Karpas-422 (cell line): ENCODE measurements at regions not wholly inside any gene's neighbourhood (a gene's known extent, or its start where the extent isn't known, plus 50 kb on each side); places are given as distances from the start of the nearest gene placed in this dataset.

ENCODE experiments used
- DNase-seq: peaks from one replicate; pipeline ENCODE4 v3.0.0-alpha.2; 2015
- H2AFZ ChIP-seq: fragments of 200-600 bp; sonication (generic); 2 replicates; pipeline ENCODE4 v1.6.1; 2014; ENCODE audit warnings: antibody characterized with exemption, low read length, mixed read lengths
- H3K27ac ChIP-seq: fragments of 200-600 bp; sonication (generic); 2 replicates; pipeline ENCODE4 v1.5.1; 2014; ENCODE audit warnings: mild to moderate bottlenecking, low read length, moderate library complexity
- H3K27me3 ChIP-seq: fragments of 200-600 bp; sonication (generic); 2 replicates; pipeline ENCODE4 v1.6.1; 2014; ENCODE audit warnings: low read length, mixed read lengths
- H3K36me3 ChIP-seq: fragments of 200-600 bp; sonication (generic); 2 replicates; pipeline ENCODE4 v1.6.1; 2014; ENCODE audit warnings: low read length, mixed read lengths; ENCODE audit not compliant: insufficient read depth
- H3K4me1 ChIP-seq: fragments of 200-600 bp; sonication (generic); 2 replicates; pipeline ENCODE4 v1.6.1; 2014; ENCODE audit warnings: mild to moderate bottlenecking, low read length, mixed read lengths
- H3K4me2 ChIP-seq: fragments of 200-600 bp; sonication (generic); 2 replicates; pipeline ENCODE4 v1.6.1; 2014; ENCODE audit warnings: low read length, low read depth, mild to moderate bottlenecking; ENCODE audit not compliant: poor library complexity, severe bottlenecking
- H3K4me3 ChIP-seq: fragments of 200-600 bp; sonication (generic); 2 replicates; pipeline ENCODE4 v1.5.1; 2014; ENCODE audit warnings: mild to moderate bottlenecking, antibody characterized with exemption, low read length, mixed read lengths
- H3K79me2 ChIP-seq: fragments of 200-600 bp; sonication (generic); 2 replicates; pipeline ENCODE4 v1.6.1; 2014; ENCODE audit warnings: mild to moderate bottlenecking, low read length, mixed read lengths
- H3K9ac ChIP-seq: fragments of 200-600 bp; sonication (generic); 2 replicates; pipeline ENCODE4 v1.6.0; 2014; ENCODE audit warnings: low read length
- H3K9me2 ChIP-seq: fragments of 200-600 bp; sonication (generic), shearing (Covaris generic); replicated peaks from 2 replicates; pipeline ENCODE4 v1.6.0; 2014; ENCODE audit warnings: mild to moderate bottlenecking, low read length, moderate library complexity; ENCODE audit not compliant: insufficient read depth
- H3K9me3 ChIP-seq: fragments of 300-700, 200-600 bp; sonication (generic); 2 replicates; pipeline ENCODE4 v1.6.1; 2014; ENCODE audit warnings: low read length, mixed read lengths
- H4K20me1 ChIP-seq: fragments of 200-600 bp; sonication (generic); 2 replicates; pipeline ENCODE4 v1.6.1; 2014; ENCODE audit warnings: mild to moderate bottlenecking, antibody characterized with exemption, low read length, low read depth; ENCODE audit not compliant: insufficient read depth

DNA sequence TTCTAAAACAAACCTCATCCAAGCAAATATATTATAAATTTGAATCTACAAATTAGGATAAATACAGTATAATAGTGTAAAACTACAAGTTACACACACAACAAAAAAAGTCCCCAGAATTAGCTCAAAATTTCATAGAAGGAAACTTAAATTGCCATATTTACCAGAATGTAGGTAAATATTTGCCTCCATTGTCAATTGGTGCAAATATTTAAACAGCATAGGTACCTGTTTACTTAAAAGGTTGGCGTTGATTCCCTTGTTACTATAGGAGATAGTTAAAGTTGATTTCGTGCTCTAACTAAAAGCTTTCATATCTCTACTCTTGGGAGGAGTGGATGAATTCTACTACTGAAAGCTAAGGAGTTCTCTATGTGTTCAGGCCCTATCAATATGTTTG, 111.6 kb upstream of the TENT5A start:
- Histone ChIP-seq H2AFZ (no peak overlapping the region), H3K27me3 (no peaks in the 10 kb centered on the region), H3K9ac (no peak overlapping the region), H3K4me2 (no peak overlapping the region), H3K79me2 (no peaks in the 10 kb centered on the region), H3K4me3 (no peak overlapping the region), H3K4me1 (no peaks in the 10 kb centered on the region), H3K36me3 (no peaks in the 10 kb centered on the region), H3K9me3 (no peaks in the 10 kb centered on the region), H3K27ac (no peak overlapping the region), H4K20me1 (no peaks in the 10 kb centered on the region), H3K9me2 (no peaks in the 10 kb centered on the region)
- DNase-seq = no peak

DNA sequence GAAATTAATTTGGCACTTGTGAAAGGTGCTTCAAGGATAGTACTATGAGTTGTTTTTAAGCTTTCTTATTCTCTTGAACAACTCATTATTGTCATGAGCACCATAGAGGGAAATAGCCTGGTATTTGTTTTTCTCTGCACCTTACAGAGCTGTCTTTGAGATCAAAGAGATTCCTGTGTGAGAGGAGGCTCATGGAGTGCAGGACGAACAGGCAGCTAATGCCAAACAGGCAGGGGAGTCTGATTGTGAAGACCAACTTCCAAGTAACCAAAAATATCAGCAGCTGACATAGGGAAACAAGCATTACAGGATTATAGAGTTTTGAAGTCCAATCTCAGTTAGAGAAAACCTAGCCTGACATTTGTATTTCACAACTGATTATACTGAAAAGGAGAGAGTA, 110.6 kb upstream of the TENT5A start:
- Histone ChIP-seq H2AFZ (no peak overlapping the region), H3K9ac (no peak overlapping the region), H3K4me1 (no peaks in the 10 kb centered on the region), H3K4me2 (no peak overlapping the region), H3K9me2 (no peaks in the 10 kb centered on the region), H3K27ac (no peak overlapping the region), H3K36me3 (no peaks in the 10 kb centered on the region), H3K79me2 (no peaks in the 10 kb centered on the region), H4K20me1 (no peaks in the 10 kb centered on the region), H3K4me3 (no peak overlapping the region), H3K27me3 (no peaks in the 10 kb centered on the region), H3K9me3 (no peaks in the 10 kb centered on the region)
- DNase-seq = no peak

DNA sequence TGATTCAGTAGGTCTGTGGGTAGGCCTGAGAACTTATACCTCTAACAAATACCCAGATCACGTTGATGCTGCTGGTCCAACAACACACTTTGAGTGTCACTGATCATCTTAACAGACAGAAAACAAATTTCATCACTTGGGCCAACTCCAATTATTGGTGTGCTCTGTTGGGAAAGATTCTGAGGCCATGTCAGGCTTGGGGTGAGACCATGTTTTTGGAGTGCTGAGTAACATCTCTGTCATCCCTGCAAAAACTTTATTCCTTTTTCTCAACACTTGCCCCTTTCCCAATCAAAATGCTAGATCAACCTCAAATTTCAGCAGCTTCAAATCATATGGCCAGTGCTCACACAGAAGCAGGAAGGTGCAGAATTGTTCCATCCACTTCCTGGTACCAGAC, 108.8 kb upstream of the TENT5A start:
- Histone ChIP-seq H3K27me3 (no peaks in the 10 kb centered on the region), H2AFZ (no peak overlapping the region)

DNA sequence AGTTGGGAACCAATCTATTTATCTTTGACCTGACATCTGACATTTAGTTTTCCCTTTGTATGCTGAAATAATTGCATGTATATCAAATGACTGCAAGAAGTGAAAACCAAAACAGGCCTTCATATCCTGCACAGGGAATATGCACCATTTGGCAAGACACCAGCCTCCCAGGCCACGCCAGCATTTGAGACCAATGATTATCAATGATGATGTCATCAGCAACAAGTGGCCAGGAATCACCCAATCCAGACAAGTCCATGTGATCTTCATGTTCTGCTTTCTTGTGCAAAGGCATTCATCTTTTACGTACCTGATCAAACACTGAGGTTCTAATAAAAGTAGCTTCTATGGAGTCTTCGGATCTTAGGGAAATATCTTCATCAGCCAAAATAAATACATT, 107.4 kb upstream of the TENT5A start:
- Histone ChIP-seq H3K27ac (no peak overlapping the region), H4K20me1 (no peaks in the 10 kb centered on the region), H3K4me1 (no peaks in the 10 kb centered on the region), H3K27me3 (no peaks in the 10 kb centered on the region), H3K4me3 (no peak overlapping the region), H3K9me2 (no peaks in the 10 kb centered on the region), H3K9ac (no peak overlapping the region), H3K79me2 (no peaks in the 10 kb centered on the region), H3K36me3 (no peaks in the 10 kb centered on the region), H2AFZ (no peak overlapping the region), H3K9me3 (no peaks in the 10 kb centered on the region), H3K4me2 (no peak overlapping the region)
- no peak for DNase-seq

More for the DNA sequence above, 108.8 kb upstream of the TENT5A start:
- Histone ChIP-seq H3K9me3 (no peaks in the 10 kb centered on the region), H3K4me2 (no peak overlapping the region), H3K4me3 (no peak overlapping the region), H3K79me2 (no peaks in the 10 kb centered on the region), H3K27ac (no peak overlapping the region), H3K9ac (no peak overlapping the region), H3K9me2 (no peaks in the 10 kb centered on the region), H4K20me1 (no peaks in the 10 kb centered on the region), H3K36me3 (no peaks in the 10 kb centered on the region), H3K4me1 (no peaks in the 10 kb centered on the region)
- no peak for DNase-seq

DNA sequence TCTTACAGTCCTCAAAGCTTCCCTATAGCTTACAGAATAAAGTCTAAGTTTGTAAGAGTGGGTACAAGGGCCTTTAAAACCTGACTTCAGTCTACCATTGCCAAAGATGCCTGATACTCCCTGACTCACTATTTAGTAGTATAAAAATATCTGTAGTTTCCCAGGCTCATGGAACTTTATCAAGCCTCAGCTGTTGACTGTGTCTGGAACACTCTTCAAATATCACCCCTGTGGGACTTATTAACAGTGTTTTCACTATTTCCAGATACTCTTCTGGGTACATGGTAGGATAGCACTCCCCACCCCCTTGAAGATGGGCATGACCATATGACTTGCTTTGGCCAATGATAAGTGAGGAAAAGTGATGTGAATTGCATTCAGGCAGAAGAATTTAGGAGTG, 105.3 kb upstream of the TENT5A start:
- Histone ChIP-seq H3K27ac (no peak overlapping the region), H3K27me3 (no peaks in the 10 kb centered on the region), H3K4me1 (no peaks in the 10 kb centered on the region), H4K20me1 (no peaks in the 10 kb centered on the region), H2AFZ (no peak overlapping the region), H3K79me2 (no peaks in the 10 kb centered on the region), H3K36me3 (no peaks in the 10 kb centered on the region), H3K4me3 (no peak overlapping the region), H3K9me2 (no peaks in the 10 kb centered on the region), H3K9me3 (no peaks in the 10 kb centered on the region), H3K4me2 (no peak overlapping the region), H3K9ac (no peak overlapping the region)
- DNase-seq = no peak

DNA sequence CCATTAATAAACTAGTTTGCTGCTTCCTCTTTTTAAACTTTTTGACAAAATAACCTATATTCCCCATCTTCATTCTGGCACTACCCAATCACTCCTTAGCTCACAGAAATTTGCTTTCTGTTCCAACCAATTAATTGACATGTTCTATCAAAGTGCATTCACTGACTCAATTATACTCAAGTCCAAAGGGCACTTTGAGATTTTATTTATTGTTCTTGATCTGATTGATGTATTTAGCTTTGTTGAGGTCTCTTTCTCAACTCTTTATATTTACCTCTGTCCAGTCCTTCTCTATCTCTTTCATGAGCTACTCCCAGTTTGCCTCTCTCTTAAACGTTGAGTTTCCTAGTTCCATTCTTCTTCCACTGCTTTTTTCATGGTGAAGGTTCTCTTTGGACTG, 104.4 kb upstream of the TENT5A start:
- no peaks in the 10 kb centered on the region for H3K79me2 ChIP-seq
- H3K27me3 ChIP-seq = no peaks in the 10 kb centered on the region
- H3K27ac ChIP-seq = no peak overlapping the region
- no peaks in the 10 kb centered on the region for H3K4me1 ChIP-seq
- no peaks in the 10 kb centered on the region for H4K20me1 ChIP-seq
- DNase-seq = no peak
- no peak overlapping the region for H3K4me2 ChIP-seq
- H3K9me3 ChIP-seq = no peaks in the 10 kb centered on the region
- H3K36me3 ChIP-seq = no peaks in the 10 kb centered on the region
- H2AFZ ChIP-seq = no peak overlapping the region
- no peaks in the 10 kb centered on the region for H3K9me2 ChIP-seq
- H3K4me3 ChIP-seq = no peak overlapping the region
- H3K9ac ChIP-seq = no peak overlapping the region

DNA sequence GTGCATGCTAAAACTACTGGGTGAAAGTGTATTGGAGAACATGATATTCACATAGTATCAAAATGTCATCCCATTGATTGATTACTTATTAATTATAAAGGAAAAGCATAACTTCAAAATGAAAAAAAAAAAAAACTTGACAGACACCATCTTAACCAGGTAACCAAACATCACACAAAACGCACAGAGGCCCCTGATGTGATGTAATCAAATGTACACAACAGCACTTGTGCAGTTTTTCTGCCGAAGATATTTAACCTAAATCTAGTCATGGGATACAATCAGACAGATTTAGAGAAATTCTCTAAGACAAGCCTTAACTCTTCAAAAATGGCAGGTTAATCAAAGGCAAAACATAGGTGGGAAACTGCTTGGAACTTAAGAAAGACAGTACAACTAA, 102.0 kb upstream of the TENT5A start:
- H3K9ac ChIP-seq = no peak overlapping the region
- no peaks in the 10 kb centered on the region for H3K27me3 ChIP-seq
- no peaks in the 10 kb centered on the region for H3K36me3 ChIP-seq
- H3K4me3 ChIP-seq = no peak overlapping the region
- H3K4me1 ChIP-seq = no peaks in the 10 kb centered on the region
- H2AFZ ChIP-seq = no peak overlapping the region
- no peaks in the 10 kb centered on the region for H4K20me1 ChIP-seq
- no peak for DNase-seq
- H3K79me2 ChIP-seq = no peaks in the 10 kb centered on the region
- H3K4me2 ChIP-seq = no peak overlapping the region
- no peaks in the 10 kb centered on the region for H3K9me2 ChIP-seq
- H3K9me3 ChIP-seq = no peaks in the 10 kb centered on the region
- H3K27ac ChIP-seq = no peak overlapping the region

DNA sequence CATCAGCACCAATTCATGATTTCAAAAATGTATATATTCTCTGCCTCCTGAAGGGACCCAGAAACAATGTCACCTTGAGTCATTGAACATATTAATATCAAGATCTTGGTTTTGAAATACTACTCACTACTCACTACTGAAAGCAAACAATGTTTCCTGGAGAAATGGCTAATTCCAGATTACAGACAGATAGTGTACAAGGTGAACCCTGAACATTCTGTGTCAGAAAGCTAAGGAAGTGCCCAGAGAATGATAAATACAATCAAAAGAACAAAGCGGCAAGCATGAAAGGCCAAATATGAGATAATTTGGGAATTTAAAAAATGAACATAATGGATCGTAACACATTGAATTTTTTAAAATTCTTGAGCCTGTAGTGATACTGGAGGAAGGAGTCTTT, 101.5 kb upstream of the TENT5A start:
- Histone ChIP-seq H3K79me2 (no peaks in the 10 kb centered on the region), H4K20me1 (no peaks in the 10 kb centered on the region), H3K27ac (no peak overlapping the region), H3K4me2 (no peak overlapping the region), H3K9ac (no peak overlapping the region), H3K27me3 (no peaks in the 10 kb centered on the region), H3K4me3 (no peak overlapping the region), H3K36me3 (no peaks in the 10 kb centered on the region), H3K9me3 (no peaks in the 10 kb centered on the region), H3K9me2 (no peaks in the 10 kb centered on the region), H2AFZ (no peak overlapping the region), H3K4me1 (no peaks in the 10 kb centered on the region)
- no peak for DNase-seq

DNA sequence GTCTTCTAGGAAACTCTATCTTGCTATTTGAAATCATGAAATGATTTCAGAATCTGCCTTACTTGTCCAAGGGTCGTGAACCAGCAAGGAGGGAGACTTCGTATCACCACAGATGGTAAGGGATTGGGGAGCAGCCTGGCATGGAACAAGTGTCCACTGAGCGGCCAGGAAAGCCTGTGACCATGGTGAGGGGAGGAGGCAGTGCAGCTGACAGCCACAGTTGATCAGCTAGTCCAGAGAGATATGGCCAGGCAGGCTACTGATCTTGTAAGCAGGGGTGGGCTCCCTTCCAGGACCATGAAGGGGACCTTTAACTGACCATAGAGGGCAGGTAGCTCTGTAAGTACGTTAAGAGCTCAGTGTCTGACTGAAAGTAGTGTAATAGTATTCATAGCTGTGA, 96.8 kb upstream of the TENT5A start:
- Histone ChIP-seq H3K9me2 (no peaks in the 10 kb centered on the region), H3K36me3 (no peaks in the 10 kb centered on the region), H3K4me3 (no peak overlapping the region), H3K27me3 (no peaks in the 10 kb centered on the region), H3K9ac (no peak overlapping the region), H2AFZ (no peak overlapping the region), H4K20me1 (no peaks in the 10 kb centered on the region), H3K4me1 (no peaks in the 10 kb centered on the region), H3K27ac (no peak overlapping the region), H3K4me2 (no peak overlapping the region), H3K9me3 (no peaks in the 10 kb centered on the region), H3K79me2 (no peaks in the 10 kb centered on the region)
- no peak for DNase-seq
